Large intestine (tissue), 3 donors: ENCODE measurements at regions not wholly inside any gene's neighbourhood (a gene's known extent, or its start where the extent isn't known, plus 50 kb on each side); places are given as distances from the start of the nearest gene placed in this dataset.
"Not testable (repeated sequence)": the region's sequence is repeated elsewhere in the genome, so short reads cannot be mapped to it uniquely, and the experiment has no call there.

ENCODE experiments used
- DNase-seq, 2 donors: peaks; one replicate each; pipeline versions ENCODE4 v3.0.0 to v3.0.0-alpha.2; 2013
- H3K27ac ChIP-seq: one replicate; pipeline ENCODE4 v1.5.1; 2013; ENCODE audit warnings: low read length
- H3K27me3 ChIP-seq: 2 replicates; pipeline ENCODE4 v1.6.1; 2013; ENCODE audit warnings: low read length; ENCODE audit not compliant: control insufficient read depth, insufficient read depth
- H3K36me3 ChIP-seq: 2 replicates; pipeline ENCODE4 v1.6.1; 2013; ENCODE audit warnings: low read length; ENCODE audit not compliant: control insufficient read depth, insufficient read depth
- H3K4me1 ChIP-seq: one replicate; pipeline ENCODE4 v1.6.1; 2013; ENCODE audit warnings: low read length; ENCODE audit not compliant: control insufficient read depth, insufficient read depth
- H3K4me3 ChIP-seq: one replicate; pipeline ENCODE4 v1.5.1; 2013; ENCODE audit warnings: low read length
- H3K9me3 ChIP-seq: one replicate; pipeline ENCODE4 v1.6.1; 2013; ENCODE audit warnings: mild to moderate bottlenecking, low read depth, low read length, moderate library complexity; ENCODE audit not compliant: control insufficient read depth
- WGBS: methylation state at CpG from one replicate; pipeline ENCODE4 v1.1.5; 2013; ENCODE audit warnings: low lambda C conversion rate; ENCODE audit not compliant: insufficient coverage; 5-methylcytosine and 5-hydroxymethylcytosine counted together

DNA sequence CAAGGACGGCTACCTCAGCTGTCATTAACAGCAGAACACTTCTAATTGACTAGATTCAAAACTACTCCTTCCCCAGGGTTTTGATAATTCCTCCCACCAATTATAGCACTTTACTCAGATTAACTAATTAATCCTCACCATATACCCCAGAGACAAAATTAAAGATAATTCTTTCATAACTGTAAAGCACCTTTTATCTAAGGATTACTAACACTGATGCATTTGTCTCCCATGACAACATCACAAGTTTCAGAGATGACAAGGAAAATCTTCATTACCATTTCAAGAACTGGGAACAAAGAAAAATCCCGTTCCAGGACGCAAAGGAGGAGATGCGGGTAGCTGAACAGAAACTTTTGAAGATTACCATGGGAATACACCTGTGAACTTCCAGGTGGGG lies 129.4 kb upstream of the ITGA6 start:
- Histone ChIP-seq H3K27me3 (no peaks in the 10 kb centered on the region), H3K36me3 (no peaks in the 10 kb centered on the region), H3K4me3 (no peak overlapping the region), H3K27ac (no peak overlapping the region), H3K9me3 (no peaks in the 10 kb centered on the region), H3K4me1 (peaks cover 7% of the 10 kb centered on the region)
- no CpG with 5 or more reads among the region's 4 CpGs for WGBS
- no peak for DNase-seq

DNA sequence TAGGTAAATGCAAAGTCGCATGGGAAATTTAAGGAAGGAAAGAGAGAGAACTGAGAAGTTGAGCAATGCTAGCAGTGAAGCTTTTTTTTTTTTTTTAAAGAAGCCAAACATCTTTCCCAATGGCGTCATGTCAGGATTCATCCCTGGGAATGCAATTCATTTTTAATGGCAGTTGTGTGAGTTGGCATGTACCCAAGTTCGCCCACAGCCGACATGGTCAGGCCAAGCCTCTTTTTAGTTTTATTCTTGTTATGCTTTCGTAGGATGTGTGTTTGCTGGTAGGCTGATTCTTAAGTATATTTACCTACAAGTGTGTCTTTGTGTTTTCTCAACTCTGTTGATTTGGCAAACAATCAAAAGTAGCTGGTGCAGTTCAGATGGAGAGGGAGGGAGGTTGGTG lies 127.6 kb upstream of the ITGA6 start:
- Histone ChIP-seq H3K4me1 (no peaks in the 10 kb centered on the region), H3K36me3 (no peaks in the 10 kb centered on the region), H3K4me3 (no peak overlapping the region), H3K27me3 (no peaks in the 10 kb centered on the region), H3K27ac (no peak overlapping the region), H3K9me3 (no peaks in the 10 kb centered on the region)
- no CpG with 5 or more reads among the region's 5 CpGs for WGBS
- no peak for DNase-seq

DNA sequence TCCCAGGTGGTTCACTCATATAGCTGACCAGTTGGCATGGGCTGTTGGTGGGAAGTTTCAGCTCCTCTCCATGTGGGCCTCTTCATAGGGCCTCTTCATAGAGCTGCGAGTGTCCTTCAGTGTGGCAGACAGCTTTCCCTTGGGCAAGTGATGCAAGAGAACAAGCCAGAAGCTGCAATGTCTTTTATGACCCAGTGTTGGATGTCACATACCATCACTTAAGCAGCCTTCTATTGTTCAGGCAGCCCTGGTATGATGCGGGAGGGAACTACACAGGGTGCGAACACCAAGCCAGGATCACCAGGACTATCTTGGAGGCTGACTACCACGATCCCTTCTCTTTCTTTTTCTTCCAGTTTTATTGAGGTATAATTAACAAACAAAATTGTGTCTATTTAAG lies 126.5 kb upstream of the ITGA6 start:
- H3K4me3 ChIP-seq, result no peak overlapping the region

DNA sequence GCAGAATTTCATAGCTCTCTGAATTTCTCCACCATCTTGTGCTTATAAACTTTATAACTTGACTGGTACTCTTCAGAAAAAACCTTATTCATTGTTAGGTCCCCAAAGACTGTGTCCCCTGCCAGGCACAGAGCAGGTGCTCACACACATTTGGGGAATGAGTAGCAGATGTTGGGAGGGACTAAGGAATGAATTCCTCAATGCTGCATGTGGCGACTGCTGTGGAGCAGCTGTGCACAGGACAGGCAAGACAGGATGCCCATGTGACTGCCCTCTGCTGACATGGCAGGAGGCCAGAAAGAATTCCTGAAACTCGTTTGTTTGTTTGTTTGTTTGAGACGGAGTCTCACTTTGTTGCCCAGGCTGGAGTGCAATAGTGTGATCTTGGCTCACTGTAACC lies 122.3 kb upstream of the ITGA6 start:
- Histone ChIP-seq H3K9me3 (no peaks in the 10 kb centered on the region), H3K27ac (no peak overlapping the region), H3K27me3 (no peaks in the 10 kb centered on the region), H3K36me3 (no peaks in the 10 kb centered on the region), H3K4me1 (no peaks in the 10 kb centered on the region), H3K4me3 (no peak overlapping the region)
- no CpG with 5 or more reads among the region's 3 CpGs for WGBS
- DNase-seq, result no peak

More for the DNA sequence above, 126.5 kb upstream of the ITGA6 start:
- Histone ChIP-seq H3K9me3 (no peaks in the 10 kb centered on the region), H3K27me3 (no peaks in the 10 kb centered on the region), H3K27ac (no peak overlapping the region), H3K36me3 (no peaks in the 10 kb centered on the region), H3K4me1 (no peaks in the 10 kb centered on the region)
- no CpG with 5 or more reads among the region's 4 CpGs for WGBS
- no peak for DNase-seq

DNA sequence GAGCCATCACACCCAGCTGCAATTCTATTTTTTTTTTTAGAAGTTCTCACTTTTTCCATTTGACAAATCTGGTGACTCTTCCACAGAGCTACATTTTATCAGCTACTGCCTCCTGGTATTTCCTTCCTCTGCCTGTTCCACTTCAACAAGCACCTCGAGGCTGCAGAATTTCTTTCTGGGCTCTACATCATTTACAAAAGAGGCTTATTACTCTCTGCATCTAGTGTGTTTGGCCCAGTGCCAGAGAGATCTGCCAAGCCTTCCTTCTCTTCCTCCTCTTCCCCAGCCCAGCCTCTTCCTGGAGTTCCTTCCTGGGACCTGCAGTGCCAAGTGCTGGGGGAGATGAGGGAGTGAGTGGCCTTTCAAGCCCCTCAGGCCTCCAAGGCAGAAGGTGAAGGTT lies 119.6 kb upstream of the ITGA6 start:
- Histone ChIP-seq H3K27ac (no peak overlapping the region), H3K27me3 (no peaks in the 10 kb centered on the region), H3K36me3 (no peaks in the 10 kb centered on the region), H3K9me3 (no peaks in the 10 kb centered on the region), H3K4me1 (no peaks in the 10 kb centered on the region), H3K4me3 (no peak overlapping the region)
- WGBS, result no CpG with 5 or more reads among the region's 1 CpG
- DNase-seq, result peak in 1 of 2 donors; percentile 14

DNA sequence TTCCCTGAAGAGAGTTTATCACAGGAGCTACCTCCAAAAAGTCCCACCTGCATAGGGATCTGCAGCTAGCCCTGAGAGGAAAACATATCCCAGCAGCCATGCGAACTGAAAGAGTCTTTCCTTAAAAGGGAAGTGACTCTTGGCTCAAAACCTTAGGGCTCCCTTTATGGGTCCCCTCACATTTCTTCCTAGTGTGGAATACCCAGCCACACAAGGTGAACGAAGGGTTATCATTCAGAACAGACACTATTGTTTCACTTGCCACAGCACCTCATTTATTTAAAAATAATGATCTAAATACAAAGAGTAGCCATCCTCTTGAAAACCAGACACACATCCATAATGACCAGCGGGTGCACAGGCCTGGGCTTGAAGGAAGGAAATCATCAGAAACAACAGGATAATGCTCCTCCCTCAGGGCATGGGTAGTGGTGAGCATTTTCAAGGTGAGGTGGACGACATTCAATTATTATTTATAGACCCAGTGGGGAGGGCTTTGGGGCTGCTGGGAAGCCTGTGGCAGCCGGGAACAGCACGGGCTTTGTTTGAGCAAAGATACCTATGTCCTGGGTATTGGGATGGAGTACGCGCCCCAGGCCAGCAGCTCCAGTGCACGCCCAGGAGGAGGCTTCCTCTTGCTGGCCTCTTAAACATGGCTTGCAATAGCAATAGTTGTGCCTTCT lies 119.0 kb upstream of the ITGA6 start:
- Histone ChIP-seq H3K4me3 (no peak overlapping the region), H3K4me1 (no peaks in the 10 kb centered on the region), H3K36me3 (no peaks in the 10 kb centered on the region), H3K27me3 (no peaks in the 10 kb centered on the region), H3K9me3 (no peaks in the 10 kb centered on the region), H3K27ac (no peak overlapping the region)
- no peak for DNase-seq
- no CpG with 5 or more reads among the region's 9 CpGs for WGBS

DNA sequence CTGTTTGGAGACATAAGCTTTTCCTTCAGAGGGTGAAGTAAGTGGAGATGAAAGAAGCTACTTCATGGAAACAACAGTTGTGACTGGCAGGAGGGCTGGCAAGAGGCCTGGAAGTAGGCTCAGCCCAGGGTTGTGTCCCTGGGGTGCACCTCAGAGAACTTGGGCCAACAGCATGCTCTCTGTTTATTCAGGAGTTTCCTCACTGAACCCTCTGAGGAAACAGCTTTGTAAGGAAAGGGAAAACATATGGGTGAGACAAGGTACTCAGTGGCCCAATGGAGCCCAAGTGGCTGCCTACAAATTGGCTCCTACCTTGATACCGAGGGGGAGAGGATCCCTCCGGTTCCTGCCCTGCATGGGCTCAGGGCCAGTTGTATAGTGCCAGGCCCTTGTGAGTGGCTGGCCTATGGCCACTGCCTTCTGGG lies 115.5 kb upstream of the ITGA6 start:
- Histone ChIP-seq H3K9me3 (no peaks in the 10 kb centered on the region), H3K27me3 (no peaks in the 10 kb centered on the region), H3K4me3 (no peak overlapping the region), H3K27ac (no peak overlapping the region), H3K4me1 (no peaks in the 10 kb centered on the region), H3K36me3 (no peaks in the 10 kb centered on the region)
- no CpG with 5 or more reads among the region's 2 CpGs for WGBS
- DNase-seq, result no peak

DNA sequence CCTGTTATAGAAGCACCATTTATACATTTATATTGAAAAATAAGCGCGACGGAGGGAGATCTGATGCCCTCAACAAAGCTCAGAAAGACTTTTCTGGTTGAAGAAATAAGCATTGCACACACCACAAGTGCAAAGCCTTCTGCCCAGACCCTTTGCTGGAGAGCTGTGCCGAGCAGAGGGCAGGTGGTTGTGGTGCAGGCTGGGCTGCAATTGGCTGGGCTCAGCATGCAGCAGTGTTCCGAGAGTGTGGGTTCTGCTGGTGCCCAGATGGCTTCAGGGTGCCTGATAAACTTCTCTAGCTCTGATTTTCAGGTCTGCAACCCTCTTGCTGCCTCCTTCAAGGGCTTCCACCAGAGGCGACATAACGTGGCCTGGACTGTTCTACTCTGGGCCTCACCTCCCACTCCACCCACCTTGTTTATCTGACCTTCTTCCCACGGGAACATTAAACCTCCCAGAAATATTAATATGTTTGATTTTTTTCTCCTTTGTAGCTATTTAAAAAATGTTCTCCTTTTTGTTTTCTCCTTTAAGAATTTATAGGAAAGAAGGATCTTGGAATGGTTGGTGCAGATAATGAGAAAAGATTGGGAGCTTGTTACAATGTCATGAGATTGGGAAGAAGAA lies 113.6 kb upstream of the ITGA6 start:
- Histone ChIP-seq H3K9me3 (no peaks in the 10 kb centered on the region), H3K27me3 (no peaks in the 10 kb centered on the region), H3K4me1 (no peaks in the 10 kb centered on the region), H3K36me3 (no peaks in the 10 kb centered on the region), H3K4me3 (no peak overlapping the region), H3K27ac (no peak overlapping the region)
- WGBS, result 100% methylated on average over 2 of the region's 8 CpGs
- no peak for DNase-seq

DNA sequence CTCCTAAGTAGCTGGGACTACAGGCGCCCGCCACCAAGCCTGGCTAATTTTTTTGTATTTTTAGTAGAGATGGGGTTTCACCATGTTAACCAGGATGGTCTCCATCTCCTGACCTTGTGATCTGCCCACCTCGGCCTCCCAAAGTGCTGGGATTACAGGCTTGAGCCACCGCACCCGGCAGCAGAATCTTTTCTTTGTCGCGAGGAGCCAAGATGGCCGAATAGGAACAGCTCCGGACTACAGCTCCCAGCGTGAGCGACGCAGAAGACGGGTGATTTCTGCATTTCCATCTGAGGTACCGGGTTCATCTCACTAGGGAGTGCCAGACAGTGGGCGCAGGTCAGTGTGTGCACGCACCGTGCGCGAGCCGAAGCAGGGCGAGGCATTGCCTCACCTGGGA lies 112.3 kb upstream of the ITGA6 start:
- no CpG with 5 or more reads among the region's 21 CpGs for WGBS
- not testable (repeated sequence) for DNase-seq, H3K4me1 ChIP-seq, H3K27me3 ChIP-seq, H3K9me3 ChIP-seq, H3K36me3 ChIP-seq, H3K4me3 ChIP-seq, H3K27ac ChIP-seq

DNA sequence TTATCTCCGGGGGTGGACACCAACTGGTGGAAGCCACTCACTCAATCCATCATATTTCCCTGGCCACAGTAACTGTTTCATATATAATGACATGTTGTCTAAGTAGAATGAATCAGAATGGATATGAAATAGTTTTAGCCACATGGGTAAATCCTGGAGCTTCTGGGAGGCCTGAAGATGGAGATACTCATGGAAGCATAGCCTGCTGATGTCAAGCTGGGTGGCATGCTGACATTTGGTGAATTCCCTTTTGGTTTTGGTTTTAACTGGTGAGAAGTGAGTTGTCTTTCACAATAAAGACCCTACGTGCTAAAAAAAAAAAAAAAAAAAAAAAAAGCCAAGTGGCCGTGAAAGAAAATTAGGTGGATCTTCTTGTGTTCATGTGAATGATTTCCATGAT lies 105.3 kb upstream of the ITGA6 start:
- Histone ChIP-seq H3K27ac (no peak overlapping the region), H3K4me1 (no peaks in the 10 kb centered on the region), H3K9me3 (no peaks in the 10 kb centered on the region), H3K36me3 (no peaks in the 10 kb centered on the region), H3K27me3 (no peaks in the 10 kb centered on the region), H3K4me3 (no peak overlapping the region)
- no peak for DNase-seq
- 100% methylated on average over 1 of the region's 3 CpGs for WGBS

DNA sequence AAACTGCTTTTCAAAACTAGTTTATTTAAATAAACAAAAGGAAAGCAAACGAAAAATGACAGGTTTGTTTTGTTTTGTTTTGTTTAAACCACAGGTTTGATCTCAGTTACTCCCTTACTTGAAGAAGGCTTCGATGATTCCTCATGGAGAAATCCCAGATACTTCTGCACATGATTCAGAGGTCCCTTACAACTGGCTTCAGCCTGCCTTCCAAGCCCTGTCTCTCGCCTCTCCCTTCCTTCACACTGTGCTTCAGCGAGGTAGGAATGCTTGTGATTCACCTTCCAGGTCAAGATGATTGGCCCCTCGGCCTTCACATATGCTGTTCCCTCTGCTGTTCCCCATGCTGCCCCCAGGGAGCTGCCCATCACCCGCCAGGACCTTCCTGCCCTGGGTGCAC lies 104.1 kb upstream of the ITGA6 start:
- WGBS, result 67% methylated on average over 1 of the region's 6 CpGs
- Histone ChIP-seq H3K4me1 (no peaks in the 10 kb centered on the region), H3K36me3 (no peaks in the 10 kb centered on the region), H3K9me3 (no peaks in the 10 kb centered on the region), H3K27ac (no peak overlapping the region), H3K4me3 (no peak overlapping the region), H3K27me3 (no peaks in the 10 kb centered on the region)
- no peak for DNase-seq
